ENCODE measurements at regions not wholly inside any gene's neighbourhood (a gene's known extent, or its start where the extent isn't known, plus 50 kb on each side); places are given as distances from the start of the nearest gene placed in this dataset.

DNA sequence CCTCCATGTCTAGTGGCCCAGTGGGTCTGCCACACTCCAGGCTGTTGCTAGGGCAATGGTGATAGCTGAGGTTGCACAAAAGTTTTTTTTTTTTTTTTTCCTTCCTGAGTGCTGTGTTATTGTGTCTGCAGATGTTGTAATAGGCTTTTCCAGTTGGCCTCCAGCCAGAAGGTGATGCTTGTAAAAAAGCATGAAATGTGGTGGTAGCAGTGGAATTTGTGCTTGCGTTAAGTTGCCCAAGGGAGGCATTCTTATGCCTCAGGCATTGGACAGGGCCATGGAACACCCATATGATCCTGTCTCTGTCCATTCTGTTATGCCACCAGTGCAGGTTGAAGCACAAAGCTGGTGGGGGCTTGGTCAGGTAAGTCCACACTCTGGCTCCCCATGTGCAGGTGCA lies 660.5 kb upstream of the SPANXN1 start (continued):
- TF ChIP-seq, protein P1, sequence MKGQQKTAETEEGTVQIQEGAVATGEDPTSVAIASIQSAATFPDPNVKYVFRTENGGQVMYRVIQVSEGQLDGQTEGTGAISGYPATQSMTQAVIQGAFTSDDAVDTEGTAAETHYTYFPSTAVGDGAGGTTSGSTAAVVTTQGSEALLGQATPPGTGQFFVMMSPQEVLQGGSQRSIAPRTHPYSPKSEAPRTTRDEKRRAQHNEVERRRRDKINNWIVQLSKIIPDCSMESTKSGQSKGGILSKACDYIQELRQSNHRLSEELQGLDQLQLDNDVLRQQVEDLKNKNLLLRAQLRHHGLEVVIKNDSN (IDR thresholded peaks at IDR 0.05; ENCODE audit: borderline replicate concordance, low read depth) = no peak
- no peak for TF ChIP-seq TEAD4 (IDR thresholded peaks at IDR 0.05; ENCODE audit: borderline replicate concordance, insufficient read depth)
- TF ChIP-seq, protein P2, sequence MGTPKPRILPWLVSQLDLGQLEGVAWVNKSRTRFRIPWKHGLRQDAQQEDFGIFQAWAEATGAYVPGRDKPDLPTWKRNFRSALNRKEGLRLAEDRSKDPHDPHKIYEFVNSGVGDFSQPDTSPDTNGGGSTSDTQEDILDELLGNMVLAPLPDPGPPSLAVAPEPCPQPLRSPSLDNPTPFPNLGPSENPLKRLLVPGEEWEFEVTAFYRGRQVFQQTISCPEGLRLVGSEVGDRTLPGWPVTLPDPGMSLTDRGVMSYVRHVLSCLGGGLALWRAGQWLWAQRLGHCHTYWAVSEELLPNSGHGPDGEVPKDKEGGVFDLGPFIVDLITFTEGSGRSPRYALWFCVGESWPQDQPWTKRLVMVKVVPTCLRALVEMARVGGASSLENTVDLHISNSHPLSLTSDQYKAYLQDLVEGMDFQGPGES (IDR thresholded peaks at IDR 0.05; ENCODE audit: low read depth, low read length) = no peak

DNA sequence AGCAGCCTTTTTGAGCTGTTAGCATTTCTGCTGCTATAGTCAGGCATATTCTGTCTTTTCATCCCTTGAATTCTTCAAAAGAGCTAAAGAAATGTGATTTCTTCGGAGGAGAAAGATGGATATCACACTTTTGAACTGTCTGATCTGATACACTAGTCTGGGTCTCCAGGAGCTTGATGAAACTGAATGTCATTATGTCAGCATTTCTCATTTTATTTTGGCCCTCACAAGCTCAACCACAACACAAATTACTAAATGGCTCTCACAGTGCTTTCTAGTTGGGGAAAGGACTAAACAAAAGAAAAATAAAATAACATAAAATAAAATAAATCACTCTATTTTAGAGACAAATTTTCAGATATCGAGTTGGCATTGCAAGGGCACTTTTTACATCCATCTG lies 655.3 kb upstream of the SPANXN1 start:
- Histone ChIP-seq H3K4me3 (ENCODE audit: low read depth in 2 of 2, low read length in 1 of 2) (no peak overlapping the region), H3K27ac (ENCODE audit: low read depth in 2 of 2, low read length in 1 of 2) (no peak overlapping the region), H3K9me3 (no peaks in the 10 kb centered on the region), H3K79me2 (ENCODE audit: insufficient read depth) (no peaks in the 10 kb centered on the region), H3K36me3 (replicated peaks in 1 of 2; ENCODE audit: control insufficient read depth in 1 of 2, insufficient read depth in 2 of 2, low read length in 1 of 2) (no peaks in the 10 kb centered on the region), H2AFZ (ENCODE audit: low read depth) (no peak overlapping the region), H3K4me1 (ENCODE audit: control insufficient read depth in 1 of 2, insufficient read depth in 2 of 2, low read depth in 1 of 2, low read length in 1 of 2) (no peaks in the 10 kb centered on the region), H3K4me2 (no peak overlapping the region), H3F3A (replicated peaks; ENCODE audit: insufficient read depth) (no peaks in the 10 kb centered on the region), H3K27me3 (ENCODE audit: insufficient read depth) (no peaks in the 10 kb centered on the region), H4K20me1 (ENCODE audit: insufficient read depth) (no peaks in the 10 kb centered on the region), H3K9ac (no peak overlapping the region), H3K9me2 (no peaks in the 10 kb centered on the region)
- ChIA-PET CTCF (no interaction called here), POLR2A (no interaction called here)
- TF ChIP-seq, protein P3, sequence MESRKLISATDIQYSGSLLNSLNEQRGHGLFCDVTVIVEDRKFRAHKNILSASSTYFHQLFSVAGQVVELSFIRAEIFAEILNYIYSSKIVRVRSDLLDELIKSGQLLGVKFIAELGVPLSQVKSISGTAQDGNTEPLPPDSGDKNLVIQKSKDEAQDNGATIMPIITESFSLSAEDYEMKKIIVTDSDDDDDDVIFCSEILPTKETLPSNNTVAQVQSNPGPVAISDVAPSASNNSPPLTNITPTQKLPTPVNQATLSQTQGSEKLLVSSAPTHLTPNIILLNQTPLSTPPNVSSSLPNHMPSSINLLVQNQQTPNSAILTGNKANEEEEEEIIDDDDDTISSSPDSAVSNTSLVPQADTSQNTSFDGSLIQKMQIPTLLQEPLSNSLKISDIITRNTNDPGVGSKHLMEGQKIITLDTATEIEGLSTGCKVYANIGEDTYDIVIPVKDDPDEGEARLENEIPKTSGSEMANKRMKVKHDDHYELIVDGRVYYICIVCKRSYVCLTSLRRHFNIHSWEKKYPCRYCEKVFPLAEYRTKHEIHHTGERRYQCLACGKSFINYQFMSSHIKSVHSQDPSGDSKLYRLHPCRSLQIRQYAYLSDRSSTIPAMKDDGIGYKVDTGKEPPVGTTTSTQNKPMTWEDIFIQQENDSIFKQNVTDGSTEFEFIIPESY (IDR thresholded peaks at IDR 0.05; ENCODE audit: borderline replicate concordance, low read depth) = no peak
- TF ChIP-seq, protein P4, sequence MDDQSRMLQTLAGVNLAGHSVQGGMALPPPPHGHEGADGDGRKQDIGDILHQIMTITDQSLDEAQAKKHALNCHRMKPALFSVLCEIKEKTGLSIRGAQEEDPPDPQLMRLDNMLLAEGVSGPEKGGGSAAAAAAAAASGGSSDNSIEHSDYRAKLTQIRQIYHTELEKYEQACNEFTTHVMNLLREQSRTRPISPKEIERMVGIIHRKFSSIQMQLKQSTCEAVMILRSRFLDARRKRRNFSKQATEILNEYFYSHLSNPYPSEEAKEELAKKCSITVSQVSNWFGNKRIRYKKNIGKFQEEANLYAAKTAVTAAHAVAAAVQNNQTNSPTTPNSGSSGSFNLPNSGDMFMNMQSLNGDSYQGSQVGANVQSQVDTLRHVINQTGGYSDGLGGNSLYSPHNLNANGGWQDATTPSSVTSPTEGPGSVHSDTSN (IDR thresholded peaks at IDR 0.05) = no peak
- TF ChIP-seq RAD21 (IDR thresholded peaks at IDR 0.05; ENCODE audit: low read length) (no peak), MXI1 (IDR thresholded peaks at IDR 0.05; ENCODE audit: low read depth, low read length) (no peak), NFIC (IDR thresholded peaks at IDR 0.05; ENCODE audit: borderline replicate concordance) (no peak)
- no peak for DNase-seq
- WGBS (ENCODE audit: low lambda C conversion rate) = 0% methylated on average over 2 of the region's 2 CpGs

DNA sequence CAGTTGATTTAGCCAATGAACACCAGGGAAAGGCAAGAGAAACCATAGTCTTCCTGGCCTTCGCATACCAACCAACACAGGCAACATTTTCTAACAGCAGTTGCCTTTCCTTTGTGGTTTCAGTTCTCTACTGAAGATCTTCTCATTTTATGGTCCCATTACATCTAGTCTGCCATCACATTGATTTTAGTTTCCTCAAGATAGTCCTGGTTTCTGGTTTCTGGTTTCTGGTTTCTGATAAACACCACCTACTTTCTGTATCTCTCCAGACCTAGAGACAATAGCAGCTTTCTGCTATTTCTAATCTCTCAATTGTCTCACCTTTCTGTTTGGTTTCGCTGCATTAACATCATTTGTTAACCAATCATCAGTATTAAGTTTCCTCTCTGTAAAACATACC lies 646.3 kb upstream of the SPANXN1 start:
- no peak overlapping the region for H2AFZ ChIP-seq (ENCODE audit: low read depth)
- no peaks in the 10 kb centered on the region for H3F3A ChIP-seq (replicated peaks; ENCODE audit: insufficient read depth)
- no peak overlapping the region for H3K27ac ChIP-seq (ENCODE audit: low read depth in 2 of 2, low read length in 1 of 2)
- no peaks in the 10 kb centered on the region for H3K79me2 ChIP-seq (ENCODE audit: insufficient read depth)
- no peak overlapping the region for H3K9ac ChIP-seq
- WGBS (ENCODE audit: low lambda C conversion rate) = 0% methylated on average over 2 of the region's 2 CpGs
- no peaks in the 10 kb centered on the region for H3K4me1 ChIP-seq (ENCODE audit: control insufficient read depth in 1 of 2, insufficient read depth in 2 of 2, low read depth in 1 of 2, low read length in 1 of 2)
- POLR2A ChIA-PET = no interaction called here
- no peaks in the 10 kb centered on the region for H4K20me1 ChIP-seq (ENCODE audit: insufficient read depth)
- H3K36me3 ChIP-seq (replicated peaks in 1 of 2; ENCODE audit: control insufficient read depth in 1 of 2, insufficient read depth in 2 of 2, low read length in 1 of 2) = no peaks in the 10 kb centered on the region
- CTCF ChIA-PET = no interaction called here
- no peak overlapping the region for H3K4me3 ChIP-seq (ENCODE audit: low read depth in 2 of 2, low read length in 1 of 2)
- DNase-seq = no peak
- H3K27me3 ChIP-seq (ENCODE audit: insufficient read depth) = no peaks in the 10 kb centered on the region
- H3K4me2 ChIP-seq = no peak overlapping the region
- no peaks in the 10 kb centered on the region for H3K9me3 ChIP-seq
- H3K9me2 ChIP-seq = no peaks in the 10 kb centered on the region
- TF ChIP-seq FOXJ3 (CRISPR knock-in tag; IDR thresholded peaks at IDR 0.05) (no peak), GABPA (IDR thresholded peaks at IDR 0.05; ENCODE audit: low read depth) (no peak), RXRA (IDR thresholded peaks at IDR 0.05; ENCODE audit: borderline replicate concordance, low read depth) (no peak), POLR2AphosphoS5 (IDR thresholded peaks at IDR 0.05; ENCODE audit: low read depth, low read length) (no peak), RCOR1 (IDR thresholded peaks at IDR 0.05; ENCODE audit: low read length) (no peak), RAD21 (IDR thresholded peaks at IDR 0.05; ENCODE audit: low read length) (no peak)
- TF ChIP-seq, protein P5, sequence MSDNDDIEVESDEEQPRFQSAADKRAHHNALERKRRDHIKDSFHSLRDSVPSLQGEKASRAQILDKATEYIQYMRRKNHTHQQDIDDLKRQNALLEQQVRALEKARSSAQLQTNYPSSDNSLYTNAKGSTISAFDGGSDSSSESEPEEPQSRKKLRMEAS (IDR thresholded peaks at IDR 0.05; ENCODE audit: low read depth) = no peak
- TF ChIP-seq, protein P6, sequence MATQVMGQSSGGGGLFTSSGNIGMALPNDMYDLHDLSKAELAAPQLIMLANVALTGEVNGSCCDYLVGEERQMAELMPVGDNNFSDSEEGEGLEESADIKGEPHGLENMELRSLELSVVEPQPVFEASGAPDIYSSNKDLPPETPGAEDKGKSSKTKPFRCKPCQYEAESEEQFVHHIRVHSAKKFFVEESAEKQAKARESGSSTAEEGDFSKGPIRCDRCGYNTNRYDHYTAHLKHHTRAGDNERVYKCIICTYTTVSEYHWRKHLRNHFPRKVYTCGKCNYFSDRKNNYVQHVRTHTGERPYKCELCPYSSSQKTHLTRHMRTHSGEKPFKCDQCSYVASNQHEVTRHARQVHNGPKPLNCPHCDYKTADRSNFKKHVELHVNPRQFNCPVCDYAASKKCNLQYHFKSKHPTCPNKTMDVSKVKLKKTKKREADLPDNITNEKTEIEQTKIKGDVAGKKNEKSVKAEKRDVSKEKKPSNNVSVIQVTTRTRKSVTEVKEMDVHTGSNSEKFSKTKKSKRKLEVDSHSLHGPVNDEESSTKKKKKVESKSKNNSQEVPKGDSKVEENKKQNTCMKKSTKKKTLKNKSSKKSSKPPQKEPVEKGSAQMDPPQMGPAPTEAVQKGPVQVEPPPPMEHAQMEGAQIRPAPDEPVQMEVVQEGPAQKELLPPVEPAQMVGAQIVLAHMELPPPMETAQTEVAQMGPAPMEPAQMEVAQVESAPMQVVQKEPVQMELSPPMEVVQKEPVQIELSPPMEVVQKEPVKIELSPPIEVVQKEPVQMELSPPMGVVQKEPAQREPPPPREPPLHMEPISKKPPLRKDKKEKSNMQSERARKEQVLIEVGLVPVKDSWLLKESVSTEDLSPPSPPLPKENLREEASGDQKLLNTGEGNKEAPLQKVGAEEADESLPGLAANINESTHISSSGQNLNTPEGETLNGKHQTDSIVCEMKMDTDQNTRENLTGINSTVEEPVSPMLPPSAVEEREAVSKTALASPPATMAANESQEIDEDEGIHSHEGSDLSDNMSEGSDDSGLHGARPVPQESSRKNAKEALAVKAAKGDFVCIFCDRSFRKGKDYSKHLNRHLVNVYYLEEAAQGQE (IDR thresholded peaks at IDR 0.05; ENCODE audit: low read depth, low read length) = no peak
- TF ChIP-seq, protein P7, sequence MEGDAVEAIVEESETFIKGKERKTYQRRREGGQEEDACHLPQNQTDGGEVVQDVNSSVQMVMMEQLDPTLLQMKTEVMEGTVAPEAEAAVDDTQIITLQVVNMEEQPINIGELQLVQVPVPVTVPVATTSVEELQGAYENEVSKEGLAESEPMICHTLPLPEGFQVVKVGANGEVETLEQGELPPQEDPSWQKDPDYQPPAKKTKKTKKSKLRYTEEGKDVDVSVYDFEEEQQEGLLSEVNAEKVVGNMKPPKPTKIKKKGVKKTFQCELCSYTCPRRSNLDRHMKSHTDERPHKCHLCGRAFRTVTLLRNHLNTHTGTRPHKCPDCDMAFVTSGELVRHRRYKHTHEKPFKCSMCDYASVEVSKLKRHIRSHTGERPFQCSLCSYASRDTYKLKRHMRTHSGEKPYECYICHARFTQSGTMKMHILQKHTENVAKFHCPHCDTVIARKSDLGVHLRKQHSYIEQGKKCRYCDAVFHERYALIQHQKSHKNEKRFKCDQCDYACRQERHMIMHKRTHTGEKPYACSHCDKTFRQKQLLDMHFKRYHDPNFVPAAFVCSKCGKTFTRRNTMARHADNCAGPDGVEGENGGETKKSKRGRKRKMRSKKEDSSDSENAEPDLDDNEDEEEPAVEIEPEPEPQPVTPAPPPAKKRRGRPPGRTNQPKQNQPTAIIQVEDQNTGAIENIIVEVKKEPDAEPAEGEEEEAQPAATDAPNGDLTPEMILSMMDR (IDR thresholded peaks at IDR 0.05) = no peak

Measured in SK-N-SH (cell line).